GM12878 (cell line): ENCODE measurements at regions not wholly inside any gene's neighbourhood (a gene's known extent, or its start where the extent isn't known, plus 50 kb on each side); places are given as distances from the start of the nearest gene placed in this dataset.

ENCODE experiments used
- EGR1 ChIP-seq, 2 experiments: IDR thresholded peaks; 1 replicate in 1 of 2; 2 replicates in 1 of 2; pipeline ENCODE4 v1.6.1; 2011 to 2012; ENCODE audit warnings: low read depth in 2 of 2, low read length in 2 of 2, borderline replicate concordance in 1 of 2, mild to moderate bottlenecking in 1 of 2, moderate library complexity in 1 of 2
- HCFC1 ChIP-seq: fragments of 150-350 bp; IDR thresholded peaks from 2 replicates; pipeline ENCODE4 v1.6.1; 2014; ENCODE audit warnings: low read length
- IKZF2 ChIP-seq, 2 experiments: fragments of 450-650 bp; IDR thresholded peaks; 2 replicates each; pipeline ENCODE4 v1.6.1; 2017; ENCODE audit warnings: mild to moderate bottlenecking in 2 of 2, moderate library complexity in 2 of 2
- IRF4 ChIP-seq: IDR thresholded peaks from 2 replicates; pipeline ENCODE4 v1.6.1; 2011; ENCODE audit warnings: low read depth, low read length
- JUND ChIP-seq: IDR thresholded peaks from 2 replicates; pipeline ENCODE4 v1.6.1; 2012; ENCODE audit warnings: low read depth, mild to moderate bottlenecking, low read length, improper control_type of control experiment, moderate library complexity
- MEF2B ChIP-seq: fragments of 450-650 bp; IDR thresholded peaks from 2 replicates; pipeline ENCODE4 v1.6.1; 2018; ENCODE audit warnings: mild to moderate bottlenecking, moderate library complexity; ENCODE audit not compliant: partially characterized antibody, poor library complexity, severe bottlenecking
- NFIC ChIP-seq: IDR thresholded peaks from 2 replicates; pipeline ENCODE4 v1.6.1; 2012; ENCODE audit warnings: low read depth, mild to moderate bottlenecking, inconsistent platforms, low read length, moderate library complexity
- NKRF ChIP-seq: fragments of 450-650 bp; conservative IDR thresholded peaks from 2 replicates; pipeline ENCODE4 v1.6.1; 2017; ENCODE audit warnings: mild to moderate bottlenecking, moderate library complexity
- NR2C1 ChIP-seq: fragments of 450-650 bp; IDR thresholded peaks from 2 replicates; pipeline ENCODE4 v1.6.1; 2017; ENCODE audit warnings: antibody characterized with exemption, mild to moderate bottlenecking, moderate library complexity
- NR2F1 ChIP-seq: fragments of 450-650 bp; conservative IDR thresholded peaks from 2 replicates; pipeline ENCODE4 v1.6.1; 2017; ENCODE audit warnings: mild to moderate bottlenecking
- PAX8 ChIP-seq: fragments of 450-650 bp; IDR thresholded peaks from 2 replicates; pipeline ENCODE4 v1.6.1; 2017; ENCODE audit warnings: mild to moderate bottlenecking, moderate library complexity
- POLR2AphosphoS2 ChIP-seq: IDR thresholded peaks from 2 replicates; pipeline ENCODE4 v1.6.1; 2011; ENCODE audit warnings: low read depth, mild to moderate bottlenecking, low read length, improper control_type of control experiment, moderate library complexity
- POLR2AphosphoS5 ChIP-seq: IDR thresholded peaks from 2 replicates; pipeline ENCODE4 v1.6.1; 2011; ENCODE audit warnings: mild to moderate bottlenecking, low read length, inconsistent platforms
- YBX1 ChIP-seq: fragments of 450-650 bp; IDR thresholded peaks from 2 replicates; pipeline ENCODE4 v1.6.1; 2016; ENCODE audit warnings: antibody characterized with exemption
- ZBTB40 ChIP-seq: fragments of 450-650 bp; IDR thresholded peaks from 2 replicates; pipeline ENCODE4 v1.6.1; 2016; ENCODE audit warnings: mild to moderate bottlenecking, moderate library complexity, borderline replicate concordance
- TF ChIP-seq, protein P1 (sequence below): fragments of 450-650 bp; IDR thresholded peaks from 2 replicates; pipeline ENCODE4 v1.6.1; 2017; ENCODE audit warnings: mild to moderate bottlenecking
- TF ChIP-seq, protein P2 (sequence below): fragments of 450-650 bp; IDR thresholded peaks from 2 replicates; pipeline ENCODE4 v1.6.1; 2017; ENCODE audit warnings: low read depth, mild to moderate bottlenecking, moderate library complexity
- TF ChIP-seq, protein P3 (sequence below): IDR thresholded peaks from 2 replicates; pipeline ENCODE4 v1.6.1; 2011; ENCODE audit warnings: low read depth, mild to moderate bottlenecking, low read length, moderate library complexity, borderline replicate concordance; ENCODE audit errors: extremely low read depth

DNA sequence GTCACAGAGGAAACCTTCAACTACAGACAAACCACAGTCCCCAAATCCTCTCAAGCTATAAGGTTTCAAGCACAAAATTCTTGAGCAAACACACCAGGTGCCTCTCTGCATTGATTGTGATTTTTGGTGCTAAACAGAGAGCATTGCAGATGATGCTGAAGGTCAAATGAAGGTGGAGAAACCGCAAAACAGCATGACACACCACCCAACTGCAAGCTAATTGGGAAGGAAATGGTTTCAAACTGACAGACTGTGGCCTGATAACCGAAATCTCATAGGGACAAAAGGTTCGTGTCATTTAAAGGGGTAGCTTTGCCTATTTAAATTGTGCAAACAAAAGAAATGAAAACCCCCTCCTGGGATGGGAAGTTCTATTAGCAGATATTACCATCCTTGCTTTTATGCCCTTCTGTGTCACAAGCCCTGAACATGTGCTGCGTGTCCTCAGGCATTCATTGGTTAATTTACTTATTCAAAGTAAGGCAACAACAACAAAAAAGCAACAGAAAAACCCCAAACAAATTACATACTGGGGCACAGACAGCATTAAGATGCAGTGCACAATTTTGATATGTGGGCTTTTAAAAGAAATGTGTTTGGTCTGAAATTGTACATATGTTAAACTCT lies 154.9 kb downstream of the AQP4 start (continued):
- no peak for TF ChIP-seq ZBTB40
- peak; percentile 76 for TF ChIP-seq MEF2B
- TF ChIP-seq, protein P1, sequence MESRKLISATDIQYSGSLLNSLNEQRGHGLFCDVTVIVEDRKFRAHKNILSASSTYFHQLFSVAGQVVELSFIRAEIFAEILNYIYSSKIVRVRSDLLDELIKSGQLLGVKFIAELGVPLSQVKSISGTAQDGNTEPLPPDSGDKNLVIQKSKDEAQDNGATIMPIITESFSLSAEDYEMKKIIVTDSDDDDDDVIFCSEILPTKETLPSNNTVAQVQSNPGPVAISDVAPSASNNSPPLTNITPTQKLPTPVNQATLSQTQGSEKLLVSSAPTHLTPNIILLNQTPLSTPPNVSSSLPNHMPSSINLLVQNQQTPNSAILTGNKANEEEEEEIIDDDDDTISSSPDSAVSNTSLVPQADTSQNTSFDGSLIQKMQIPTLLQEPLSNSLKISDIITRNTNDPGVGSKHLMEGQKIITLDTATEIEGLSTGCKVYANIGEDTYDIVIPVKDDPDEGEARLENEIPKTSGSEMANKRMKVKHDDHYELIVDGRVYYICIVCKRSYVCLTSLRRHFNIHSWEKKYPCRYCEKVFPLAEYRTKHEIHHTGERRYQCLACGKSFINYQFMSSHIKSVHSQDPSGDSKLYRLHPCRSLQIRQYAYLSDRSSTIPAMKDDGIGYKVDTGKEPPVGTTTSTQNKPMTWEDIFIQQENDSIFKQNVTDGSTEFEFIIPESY, result no peak
- TF ChIP-seq YBX1, result no peak
- TF ChIP-seq PAX8, result no peak
- TF ChIP-seq NR2F1, result peak; percentile 85
- peak; percentile 77; the same call in 1 of the 2 replicates for TF ChIP-seq NFIC
- TF ChIP-seq IRF4, result peak; percentile 26; the same call in 1 of the 2 replicates
- TF ChIP-seq, protein P2, sequence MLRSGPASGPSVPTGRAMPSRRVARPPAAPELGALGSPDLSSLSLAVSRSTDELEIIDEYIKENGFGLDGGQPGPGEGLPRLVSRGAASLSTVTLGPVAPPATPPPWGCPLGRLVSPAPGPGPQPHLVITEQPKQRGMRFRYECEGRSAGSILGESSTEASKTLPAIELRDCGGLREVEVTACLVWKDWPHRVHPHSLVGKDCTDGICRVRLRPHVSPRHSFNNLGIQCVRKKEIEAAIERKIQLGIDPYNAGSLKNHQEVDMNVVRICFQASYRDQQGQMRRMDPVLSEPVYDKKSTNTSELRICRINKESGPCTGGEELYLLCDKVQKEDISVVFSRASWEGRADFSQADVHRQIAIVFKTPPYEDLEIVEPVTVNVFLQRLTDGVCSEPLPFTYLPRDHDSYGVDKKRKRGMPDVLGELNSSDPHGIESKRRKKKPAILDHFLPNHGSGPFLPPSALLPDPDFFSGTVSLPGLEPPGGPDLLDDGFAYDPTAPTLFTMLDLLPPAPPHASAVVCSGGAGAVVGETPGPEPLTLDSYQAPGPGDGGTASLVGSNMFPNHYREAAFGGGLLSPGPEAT, result peak; percentile 66; the same call in 1 of the 2 replicates
- no peak for TF ChIP-seq POLR2AphosphoS5
- TF ChIP-seq JUND, result no peak
- TF ChIP-seq NKRF, result no peak
- TF ChIP-seq, protein P3, sequence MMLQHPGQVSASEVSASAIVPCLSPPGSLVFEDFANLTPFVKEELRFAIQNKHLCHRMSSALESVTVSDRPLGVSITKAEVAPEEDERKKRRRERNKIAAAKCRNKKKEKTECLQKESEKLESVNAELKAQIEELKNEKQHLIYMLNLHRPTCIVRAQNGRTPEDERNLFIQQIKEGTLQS, result no peak
- TF ChIP-seq EGR1 (IDR thresholded peaks at IDR 0.05; ENCODE audit: borderline replicate concordance in 1 of 2, low read depth in 2 of 2, low read length in 2 of 2), result no peak
- TF ChIP-seq IKZF2 (IDR thresholded peaks at IDR 0.05), result peak; percentile 85 to 91
- TF ChIP-seq HCFC1, result no peak
- TF ChIP-seq NR2C1, result no peak
- TF ChIP-seq POLR2AphosphoS2, result no peak
